K562 (cell line): ENCODE measurements at regions not wholly inside any gene's neighbourhood (a gene's known extent, or its start where the extent isn't known, plus 50 kb on each side); places are given as distances from the start of the nearest gene placed in this dataset.

Experiments
- ATAC-seq: fragments of 200-7000 bp; cut with Tn5 transposase; 3 replicates; pipeline ENCODE4 v1.9.1; 2020; ENCODE audit warnings: moderate library complexity
- BruUV-seq: library from RNA; stranded (reverse); fragments of 400-500 nt; replicated peaks from 2 replicates; lab custom pipeline; 2021; lab: Mats Ljungman, UMichigan
- CTCF ChIA-PET: fragments of 300-600 bp; formaldehyde crosslinking; extraction: SDS; loops from one replicate; lab custom pipeline; 2021; ENCODE audit warnings: low intra/inter-chr PET ratio; lab: Yijun Ruan, JAX
- POLR2A ChIA-PET: fragments of 300-600, 350-650 bp; sonication (Branson Sonifier 250); formaldehyde crosslinking; extraction: SDS; loops from one replicate; lab custom pipeline; 2021; ENCODE audit warnings: antibody characterized with exemption, inconsistent platforms; lab: Yijun Ruan, JAX
- DNase-seq, 4 experiments: peaks; one replicate each; pipeline versions ENCODE4 v3.0.0 to v3.0.0-alpha.2; 2011 to 2018; ENCODE audit warnings: low spot score in 3 of 4, mixed read lengths in 3 of 4; ENCODE audit errors: extremely low read depth in 1 of 4
- FAIRE-seq: peaks from 2 replicates; lab custom pipeline; 2011; peaks lifted over from hg19 to GRCh38; lab: Jason Lieb, UNC
- H2AFZ ChIP-seq: 2 replicates; pipeline ENCODE4 v1.6.0; 2011; ENCODE audit warnings: low read depth, low read length, control low read depth, inconsistent platforms
- H3K27ac ChIP-seq: fragments of 200-600 bp; 3 replicates; pipeline ENCODE4 v1.8.0; 2011; ENCODE audit warnings: low read depth, mild to moderate bottlenecking, control low read depth, inconsistent platforms, low read length, moderate library complexity, mixed read lengths; ENCODE audit errors: extremely low read depth
- H3K27me3 ChIP-seq, 2 experiments: fragments of 300-600 bp in 1 of 2; 2 replicates in 1 of 2; 3 replicates in 1 of 2; pipeline versions ENCODE4 v1.6.0 to v1.8.0; 2011; ENCODE audit warnings: inconsistent platforms in 2 of 2, low read length in 2 of 2, mild to moderate bottlenecking in 1 of 2, mixed read lengths in 1 of 2, moderate library complexity in 1 of 2; ENCODE audit not compliant: control insufficient read depth in 2 of 2, insufficient read depth in 2 of 2
- H3K36me3 ChIP-seq: fragments of 300-600 bp; 3 replicates; pipeline ENCODE4 v1.8.0; 2011; ENCODE audit warnings: mild to moderate bottlenecking, low read length, inconsistent platforms; ENCODE audit not compliant: control insufficient read depth, insufficient read depth
- H3K4me1 ChIP-seq, 2 experiments: fragments of 200-600 bp in 1 of 2; replicated peaks in 1 of 2; 2 replicates in 1 of 2; 3 replicates in 1 of 2; pipeline versions ENCODE4 v1.5.1 to v1.8.0; 2011; ENCODE audit warnings: inconsistent platforms in 2 of 2, low read length in 2 of 2, mild to moderate bottlenecking in 1 of 2, mixed read lengths in 1 of 2, moderate library complexity in 1 of 2; ENCODE audit not compliant: control insufficient read depth in 2 of 2, insufficient read depth in 2 of 2
- H3K4me2 ChIP-seq: 2 replicates; pipeline ENCODE4 v1.6.1; 2011; ENCODE audit warnings: low read length, control low read depth, inconsistent platforms, mixed read lengths; ENCODE audit not compliant: insufficient read depth
- H3K4me3 ChIP-seq: fragments of 200-600 bp; sonication (generic), shearing (Covaris generic); 2 replicates; pipeline ENCODE4 v1.5.1; 2016; ENCODE audit warnings: control low read depth, inconsistent platforms
- H3K79me2 ChIP-seq: fragments of 200-600 bp; 3 replicates; pipeline ENCODE4 v1.8.0; 2011; ENCODE audit warnings: low read length, inconsistent platforms; ENCODE audit not compliant: control insufficient read depth, insufficient read depth
- H3K9ac ChIP-seq, 2 experiments: 2 replicates each; pipeline versions ENCODE4 v1.6.0 to v1.6.1; 2011; ENCODE audit warnings: low read depth in 2 of 2, low read length in 2 of 2, control low read depth in 1 of 2, inconsistent platforms in 1 of 2, mild to moderate bottlenecking in 1 of 2, mixed read lengths in 1 of 2; ENCODE audit not compliant: insufficient read depth in 1 of 2
- H3K9me1 ChIP-seq: one replicate; pipeline ENCODE4 v1.6.0; 2011; ENCODE audit warnings: inconsistent platforms, mild to moderate bottlenecking, low read length, moderate library complexity; ENCODE audit not compliant: control insufficient read depth, insufficient read depth
- H3K9me3 ChIP-seq: replicated peaks from 2 replicates; pipeline ENCODE4 v1.5.1; 2011; ENCODE audit warnings: low read depth, low read length, inconsistent platforms; ENCODE audit not compliant: control insufficient read depth, insufficient read depth
- H4K20me1 ChIP-seq: replicated peaks from 2 replicates; pipeline ENCODE4 v1.6.1; 2011; ENCODE audit warnings: low read length, inconsistent platforms, mixed read lengths; ENCODE audit not compliant: control insufficient read depth, insufficient read depth
- AFF4 ChIP-seq: sonication (generic); formaldehyde crosslinking; IDR thresholded peaks from 2 replicates; pipeline ENCODE4 v1.8.0; 2023; ENCODE audit warnings: mild to moderate bottlenecking, missing genetic modification reagents
- CGGBP1 ChIP-seq: fragments of 250-450 bp; sonication (Bioruptor Pico); IDR thresholded peaks from 2 replicates; pipeline ENCODE4 v1.9.0; 2021; ENCODE audit warnings: mild to moderate bottlenecking
- MNT ChIP-seq, 2 experiments: fragments of 450-650 bp; conservative IDR thresholded peaks; 2 replicates each; pipeline ENCODE4 v1.6.1; 2017; ENCODE audit warnings: mild to moderate bottlenecking in 2 of 2, moderate library complexity in 2 of 2
- TSHZ1 ChIP-seq: fragments of 250-450 bp; sonication (Bioruptor Pico); IDR thresholded peaks from 2 replicates; pipeline ENCODE4 v1.4.0; 2020; ENCODE audit warnings: mild to moderate bottlenecking, moderate library complexity
- WGBS: fragments of 100-300 bp; shearing (Covaris generic); methylation state at CpG from one replicate; pipeline ENCODE4 v1.1.6; 2016; ENCODE audit warnings: low coverage, mixed read lengths; ENCODE audit not compliant: insufficient coverage; ENCODE audit errors: missing lambda C conversion rate; 5-methylcytosine and 5-hydroxymethylcytosine counted together
- in situ Hi-C: fragments of 300-500 bp; cut with MboI; formaldehyde crosslinking; loops from 4 replicates; pipeline ENCODE4 v1.15.0; 2018; ENCODE audit warnings: inconsistent platforms, mixed read lengths
- intact Hi-C: fragments of 100-400 bp; cut with micrococcal nuclease; formaldehyde crosslinking; loops from 2 replicates; pipeline ENCODE4 v1.14.2; 2022

GRCh38 chr12:90593596-90594295 lies 361.2 kb downstream of the CCER1 start:
- no TSS peak for BruUV-seq
- no peaks in the 10 kb centered on the region for H3K9me3 ChIP-seq
- no peak overlapping the region for H2AFZ ChIP-seq
- no peak overlapping the region for H3K4me2 ChIP-seq
- WGBS, result 3% methylated on average over 2 of the region's 2 CpGs
- H3K27ac ChIP-seq, result no peak overlapping the region
- no peak overlapping the region for H3K9ac ChIP-seq
- TF ChIP-seq TSHZ1, result no peak
- no peak for TF ChIP-seq AFF4 (CRISPR knock-in tag)
- no peak for TF ChIP-seq MNT (conservative IDR thresholded peaks at IDR 0.05)
- TF ChIP-seq CGGBP1 (CRISPR knock-in tag), result no peak
- in situ Hi-C loops, result no loop called here
- FAIRE-seq (no peak), ATAC-seq (no peak), DNase-seq (no peak)
- no peak overlapping the region for H3K4me3 ChIP-seq
- ChIA-PET CTCF (no interaction called here), POLR2A (no interaction called here)
- no peaks in the 10 kb centered on the region for H3K36me3 ChIP-seq
- H3K79me2 ChIP-seq, result no peaks in the 10 kb centered on the region
- H3K4me1 ChIP-seq, result no peaks in the 10 kb centered on the region
- H3K9me1 ChIP-seq, result no peaks in the 10 kb centered on the region
- no peaks in the 10 kb centered on the region for H3K27me3 ChIP-seq
- intact Hi-C loops, result no loop called here
- no peaks in the 10 kb centered on the region for H4K20me1 ChIP-seq
